OCI-LY3 (cell line): ENCODE measurements at regions not wholly inside any gene's neighbourhood (a gene's known extent, or its start where the extent isn't known, plus 50 kb on each side); places are given as distances from the start of the nearest gene placed in this dataset.

Source experiments
- H2AFZ ChIP-seq: fragments of 200-600, 300-600 bp; shearing (Covaris generic); 2 replicates; pipeline ENCODE4 v1.6.0; 2014; ENCODE audit warnings: antibody characterized with exemption, low read depth, low read length
- H3K27ac ChIP-seq: fragments of 200-600, 300-600 bp; sonication (generic); 2 replicates; pipeline ENCODE4 v1.5.1; 2014; ENCODE audit warnings: mild to moderate bottlenecking, low read length, moderate library complexity, mixed read lengths
- H3K27me3 ChIP-seq: fragments of 200-600, 300-600 bp; sonication (generic); 2 replicates; pipeline ENCODE4 v1.6.1; 2014; ENCODE audit warnings: low read depth, low read length, mixed read lengths
- H3K36me3 ChIP-seq: fragments of 200-600, 300-600 bp; sonication (generic); replicated peaks from 2 replicates; pipeline ENCODE3; 2014; ENCODE audit warnings: low read depth, low read length, mixed read lengths
- H3K4me1 ChIP-seq: fragments of 300-600, 200-600 bp; sonication (generic); 2 replicates; pipeline ENCODE4 v1.6.1; 2014; ENCODE audit warnings: low read length, mixed read lengths
- H3K4me2 ChIP-seq: fragments of 200-600, 300-600 bp; sonication (generic); 2 replicates; pipeline ENCODE4 v1.6.1; 2014; ENCODE audit warnings: low read length, mixed read lengths
- H3K4me3 ChIP-seq: fragments of 300-600, 200-600 bp; sonication (generic); 2 replicates; pipeline ENCODE4 v1.5.1; 2014; ENCODE audit warnings: antibody characterized with exemption, mild to moderate bottlenecking, low read length, moderate library complexity
- H3K79me2 ChIP-seq: fragments of 300-600, 200-600 bp; shearing (Covaris generic); 2 replicates; pipeline ENCODE4 v1.6.1; 2014; ENCODE audit warnings: mild to moderate bottlenecking, low read length, mixed read lengths
- H3K9ac ChIP-seq: fragments of 300-600, 200-600 bp; shearing (Covaris generic); 2 replicates; pipeline ENCODE4 v1.6.0; 2014; ENCODE audit warnings: mild to moderate bottlenecking, low read length, moderate library complexity
- H3K9me3 ChIP-seq: fragments of 200-600, 300-600 bp; shearing (Covaris generic); 2 replicates; pipeline ENCODE4 v1.6.1; 2014; ENCODE audit warnings: low read length, mixed read lengths; ENCODE audit not compliant: insufficient read depth
- H4K20me1 ChIP-seq: fragments of 200-600, 300-600 bp; sonication (generic); 2 replicates; pipeline ENCODE4 v1.6.1; 2016; ENCODE audit warnings: low read length, mixed read lengths; ENCODE audit not compliant: insufficient read depth
- CTCF ChIP-seq: fragments of 200-600, 300-600 bp; sonication (generic); IDR thresholded peaks from 2 replicates; pipeline ENCODE4 v1.5.1; 2014; ENCODE audit warnings: antibody characterized with exemption, low read length, low read depth
- EZH2phosphoT487 ChIP-seq: fragments of 200-600 bp; shearing (Covaris generic); IDR thresholded peaks from 2 replicates; pipeline ENCODE4 v1.6.1; 2018; ENCODE audit warnings: antibody characterized with exemption, mixed run types, low read depth

GRCh38 chr5:56637321-56637920 lies 177.9 kb upstream of the MAP3K1 start:
- Histone ChIP-seq H4K20me1 (no peaks in the 10 kb centered on the region), H3K4me1 (peaks cover 33% of the 10 kb centered on the region), H2AFZ (no peak overlapping the region), H3K79me2 (no peaks in the 10 kb centered on the region), H3K4me3 (no peak overlapping the region), H3K9me3 (no peaks in the 10 kb centered on the region), H3K9ac (no peak overlapping the region), H3K4me2 (no peak overlapping the region), H3K36me3 (no peaks in the 10 kb centered on the region), H3K27me3 (no peaks in the 10 kb centered on the region), H3K27ac (no peak overlapping the region)
- TF ChIP-seq CTCF = no peak
- TF ChIP-seq EZH2phosphoT487 = no peak

- Histone ChIP-seq H2AFZ (no peak overlapping the region), H3K9ac (no peak overlapping the region)
Observed at GRCh38 chr5:56633950-56634349, 181.4 kb upstream of the MAP3K1 start.

DNA sequence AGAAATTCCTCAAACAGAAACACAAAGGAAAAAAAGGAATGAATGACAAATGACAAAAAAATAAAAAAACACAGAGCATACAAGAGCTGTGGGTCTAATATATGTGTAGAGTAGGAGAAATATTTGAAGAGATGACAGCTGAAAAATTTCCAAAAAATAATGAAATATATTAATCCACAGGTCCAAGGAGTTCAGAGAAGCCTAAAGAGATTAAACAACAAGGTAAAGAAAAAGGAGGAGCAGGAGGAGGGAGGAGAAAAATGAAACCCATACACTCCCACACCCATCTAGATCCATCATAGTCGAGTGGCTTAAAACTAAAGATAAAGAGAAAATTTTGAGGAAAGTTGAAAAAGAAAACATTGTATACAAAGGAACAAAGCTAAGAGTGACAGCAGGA lies 182.4 kb upstream of the MAP3K1 start:
- no peak overlapping the region for H3K4me3 ChIP-seq

More at GRCh38 chr5:56633950-56634349, 181.4 kb upstream of the MAP3K1 start:
- Histone ChIP-seq H3K4me3 (no peak overlapping the region), H4K20me1 (no peaks in the 10 kb centered on the region), H3K4me1 (peaks cover 7% of the 10 kb centered on the region), H3K36me3 (no peaks in the 10 kb centered on the region), H3K27me3 (no peaks in the 10 kb centered on the region), H3K79me2 (no peaks in the 10 kb centered on the region), H3K9me3 (no peaks in the 10 kb centered on the region), H3K27ac (no peak overlapping the region), H3K4me2 (no peak overlapping the region)
- TF ChIP-seq CTCF (no peak), EZH2phosphoT487 (no peak)

DNA sequence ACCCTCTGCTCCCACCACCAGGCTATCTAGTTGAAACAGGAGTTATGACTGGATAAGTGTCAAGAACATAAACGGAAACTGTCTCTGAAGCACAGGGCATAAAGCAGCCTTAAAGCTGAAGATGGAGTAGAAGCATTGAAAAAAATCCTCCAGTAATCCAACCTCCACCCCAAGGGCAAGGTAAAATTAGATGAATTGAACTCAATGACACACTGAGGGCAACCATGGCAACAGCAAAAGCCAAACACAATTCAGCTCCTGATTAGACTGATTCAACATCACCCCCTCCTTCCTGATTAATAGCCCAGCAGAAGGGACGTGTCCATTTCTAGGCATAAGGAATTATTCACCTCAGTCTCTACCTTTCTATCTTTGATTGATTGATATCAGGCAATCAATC lies 183.2 kb upstream of the MAP3K1 start:
- H3K4me3 ChIP-seq = no peak overlapping the region
- H4K20me1 ChIP-seq = no peaks in the 10 kb centered on the region
- no peaks in the 10 kb centered on the region for H3K79me2 ChIP-seq
- H3K27ac ChIP-seq = no peak overlapping the region
- no peaks in the 10 kb centered on the region for H3K27me3 ChIP-seq
- H3K4me2 ChIP-seq = no peak overlapping the region
- no peak overlapping the region for H2AFZ ChIP-seq
- TF ChIP-seq CTCF = no peak
- no peak for TF ChIP-seq EZH2phosphoT487
- no peaks in the 10 kb centered on the region for H3K9me3 ChIP-seq
- H3K36me3 ChIP-seq = no peaks in the 10 kb centered on the region
- H3K4me1 ChIP-seq = no peaks in the 10 kb centered on the region
- H3K9ac ChIP-seq = no peak overlapping the region

More for the DNA sequence above, 182.4 kb upstream of the MAP3K1 start:
- Histone ChIP-seq H4K20me1 (no peaks in the 10 kb centered on the region), H3K4me1 (0 out of 2 replicates have a peak, but pooled peaks cover 3% of the 10 kb centered on the region), H3K36me3 (no peaks in the 10 kb centered on the region), H3K79me2 (no peaks in the 10 kb centered on the region), H3K4me2 (no peak overlapping the region), H3K9me3 (no peaks in the 10 kb centered on the region), H3K27me3 (no peaks in the 10 kb centered on the region), H3K27ac (no peak overlapping the region), H2AFZ (no peak overlapping the region), H3K9ac (no peak overlapping the region)
- TF ChIP-seq CTCF = no peak
